Esophagus squamous epithelium (tissue), 5 donors: ENCODE measurements at regions not wholly inside any gene's neighbourhood (a gene's known extent, or its start where the extent isn't known, plus 50 kb on each side); places are given as distances from the start of the nearest gene placed in this dataset.

Source experiments
- DNase-seq: peaks from one replicate; lab custom pipeline; 2025; lab: John Stamatoyannopoulos, UW
- H3K27ac ChIP-seq, 4 donors: fragments of 200-600 bp; sonication (generic); one replicate each; pipeline ENCODE4 v1.5.1; 2016 to 2019; ENCODE audit warnings: mild to moderate bottlenecking in 1 of 4
- H3K27me3 ChIP-seq, 4 donors: fragments of 200-600 bp; sonication (generic); 1 replicate in 3 of 4; 2 replicates in 1 of 4; pipeline versions ENCODE4 v1.5.1 to v1.6.0; 2017 to 2021; ENCODE audit warnings: antibody characterized with exemption in 1 of 4
- H3K36me3 ChIP-seq, 3 donors: fragments of 200-600 bp; sonication (generic); one replicate each; pipeline ENCODE4 v1.5.1; 2016 to 2019
- H3K4me1 ChIP-seq, 3 donors: fragments of 200-600 bp; sonication (generic); one replicate each; pipeline ENCODE4 v1.5.1; 2017 to 2019
- H3K4me3 ChIP-seq, 4 donors: fragments of 200-600 bp; sonication (generic); 1 replicate in 3 of 4; 2 replicates in 1 of 4; pipeline ENCODE4 v1.5.1; 2016 to 2019; ENCODE audit warnings: mild to moderate bottlenecking in 2 of 4, moderate library complexity in 1 of 4
- H3K9me3 ChIP-seq, 3 donors: fragments of 200-600 bp; sonication (generic); one replicate each; pipeline ENCODE4 v1.5.1; 2016 to 2019
- POLR2A ChIP-seq, 4 donors: fragments of 450-650 bp; IDR thresholded peaks; one replicate each; pipeline ENCODE4 v1.6.1; 2017; ENCODE audit warnings: antibody characterized with exemption in 4 of 4, mild to moderate bottlenecking in 4 of 4, moderate library complexity in 3 of 4
- WGBS, 2 donors: methylation state at CpG; one replicate each; pipeline ENCODE4 v1.1.5; 2018; 5-methylcytosine and 5-hydroxymethylcytosine counted together
- intact Hi-C: fragments of 100-400 bp; cut with DNase I; formaldehyde crosslinking; loops from one replicate; pipeline ENCODE4 v1.15.0; 2022
- TF ChIP-seq, protein P1 (sequence below), 6 experiments: fragments of 450-650 bp in 4 of 6; fragments of 200-600 bp in 2 of 6; sonication (generic) in 2 of 6; IDR thresholded peaks; one replicate each; pipeline ENCODE4 v1.5.1; 2016 to 2019; ENCODE audit warnings: antibody characterized with exemption in 6 of 6, mild to moderate bottlenecking in 4 of 6, moderate library complexity in 4 of 6
- donor health status: DM: yes; HTN: yes; CAD: no.

GRCh38 chr1:67540025-67540732 is 110.0 kb upstream of the SERBP1 start:
- Histone ChIP-seq H3K27me3 (no peaks in the 10 kb centered on the region), H3K4me1 (peaks cover 0 to 18% (median 0%) of the 10 kb centered on the region in 3 donors), H3K4me3 (no peak overlapping the region), H3K9me3 (no peaks in the 10 kb centered on the region), H3K36me3 (no peaks in the 10 kb centered on the region), H3K27ac (no peak overlapping the region)
- intact Hi-C loops: no loop called here
- TF ChIP-seq, protein P1, sequence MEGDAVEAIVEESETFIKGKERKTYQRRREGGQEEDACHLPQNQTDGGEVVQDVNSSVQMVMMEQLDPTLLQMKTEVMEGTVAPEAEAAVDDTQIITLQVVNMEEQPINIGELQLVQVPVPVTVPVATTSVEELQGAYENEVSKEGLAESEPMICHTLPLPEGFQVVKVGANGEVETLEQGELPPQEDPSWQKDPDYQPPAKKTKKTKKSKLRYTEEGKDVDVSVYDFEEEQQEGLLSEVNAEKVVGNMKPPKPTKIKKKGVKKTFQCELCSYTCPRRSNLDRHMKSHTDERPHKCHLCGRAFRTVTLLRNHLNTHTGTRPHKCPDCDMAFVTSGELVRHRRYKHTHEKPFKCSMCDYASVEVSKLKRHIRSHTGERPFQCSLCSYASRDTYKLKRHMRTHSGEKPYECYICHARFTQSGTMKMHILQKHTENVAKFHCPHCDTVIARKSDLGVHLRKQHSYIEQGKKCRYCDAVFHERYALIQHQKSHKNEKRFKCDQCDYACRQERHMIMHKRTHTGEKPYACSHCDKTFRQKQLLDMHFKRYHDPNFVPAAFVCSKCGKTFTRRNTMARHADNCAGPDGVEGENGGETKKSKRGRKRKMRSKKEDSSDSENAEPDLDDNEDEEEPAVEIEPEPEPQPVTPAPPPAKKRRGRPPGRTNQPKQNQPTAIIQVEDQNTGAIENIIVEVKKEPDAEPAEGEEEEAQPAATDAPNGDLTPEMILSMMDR (IDR thresholded peaks at IDR 0.05): no peak
- TF ChIP-seq POLR2A (IDR thresholded peaks at IDR 0.05): no peak
- no peak for DNase-seq
- 88 to 91% methylated on average over 6 to 9 of the region's 9 CpGs for WGBS, 2 donors

- no peaks in the 10 kb centered on the region for H3K27me3 ChIP-seq
- H3K9me3 ChIP-seq: no peaks in the 10 kb centered on the region
- intact Hi-C loops: no loop called here
- no peaks in the 10 kb centered on the region for H3K36me3 ChIP-seq
- DNase-seq: no peak
- no peak for TF ChIP-seq POLR2A (IDR thresholded peaks at IDR 0.05)
- TF ChIP-seq, protein P1 (IDR thresholded peaks at IDR 0.05): no peak
- no peak overlapping the region for H3K4me3 ChIP-seq
- WGBS, 2 donors: 50 to 81% methylated on average over 1 of the region's 1 CpG
- H3K4me1 ChIP-seq: peaks cover 0 to 12% (median 0%) of the 10 kb centered on the region in 3 donors
- no peak overlapping the region for H3K27ac ChIP-seq
Observed at GRCh38 chr1:67540733-67541125, 110.5 kb upstream of the SERBP1 start.

DNA sequence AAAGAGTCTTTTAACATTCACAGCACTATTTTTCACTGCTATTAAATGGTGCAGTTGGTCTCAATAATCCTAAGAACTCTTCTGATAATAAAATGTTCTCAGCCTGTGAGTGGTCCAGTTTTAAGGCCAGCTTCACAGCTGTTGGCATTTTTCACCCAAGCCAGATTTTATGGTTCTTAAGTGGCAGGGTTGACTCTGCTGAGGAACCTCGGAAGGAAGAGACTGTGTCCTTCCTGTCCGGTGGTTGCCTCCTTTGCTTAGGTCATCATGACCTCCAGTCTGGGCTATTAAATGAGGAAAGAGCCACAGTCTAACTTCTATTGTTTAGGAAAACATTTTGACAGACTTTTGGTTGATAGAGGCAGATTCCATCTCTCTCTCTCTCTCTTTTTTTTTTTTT is 112.5 kb upstream of the SERBP1 start:
- H3K36me3 ChIP-seq: no peaks in the 10 kb centered on the region
- no peak for DNase-seq
- H3K9me3 ChIP-seq: no peaks in the 10 kb centered on the region
- H3K4me1 ChIP-seq: peaks cover 0 to 3% (median 0%) of the 10 kb centered on the region in 3 donors
- H3K27me3 ChIP-seq: no peaks in the 10 kb centered on the region
- TF ChIP-seq, protein P1 (IDR thresholded peaks at IDR 0.05): no peak
- no peak for TF ChIP-seq POLR2A (IDR thresholded peaks at IDR 0.05)
- H3K4me3 ChIP-seq: no peak overlapping the region
- intact Hi-C loops: no loop called here
- H3K27ac ChIP-seq: no peak overlapping the region
- 58% methylated on average over 2 of the region's 2 CpGs; no CpG with 5 or more reads in 1 of the 2 donors for WGBS, 2 donors

- Histone ChIP-seq H3K36me3 (no peaks in the 10 kb centered on the region), H3K4me3 (no peak overlapping the region), H3K9me3 (no peaks in the 10 kb centered on the region), H3K27me3 (no peaks in the 10 kb centered on the region), H3K27ac (no peak overlapping the region), H3K4me1 (no peaks in the 10 kb centered on the region)
- TF ChIP-seq POLR2A (IDR thresholded peaks at IDR 0.05): no peak
- TF ChIP-seq, protein P1 (IDR thresholded peaks at IDR 0.05): no peak
- intact Hi-C loops: no loop called here
- 77 to 94% methylated on average over 1 of the region's 1 CpG for WGBS, 2 donors
- no peak for DNase-seq
Observed at GRCh38 chr1:67544921-67545320, 114.7 kb upstream of the SERBP1 start.

DNA sequence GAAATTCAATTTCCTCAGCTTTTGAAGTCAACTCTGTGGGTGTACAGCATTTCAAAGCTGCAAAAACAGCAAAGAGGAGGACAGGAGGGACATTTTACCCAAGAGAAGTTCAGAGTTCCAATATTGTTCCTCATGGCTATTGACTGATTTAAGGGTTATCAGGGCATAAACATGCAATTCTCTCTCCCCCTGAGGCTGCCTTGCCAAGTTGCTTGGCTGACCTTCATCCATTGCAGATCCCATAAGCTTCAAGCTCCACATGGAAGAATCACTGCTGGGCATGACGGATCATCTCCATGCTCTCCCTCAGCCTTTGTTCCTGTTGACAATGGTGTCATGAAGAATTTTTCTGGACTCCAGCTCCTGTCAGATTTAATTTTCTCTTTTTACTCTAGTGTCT is 115.2 kb upstream of the SERBP1 start:
- WGBS, 2 donors: 90 to 100% methylated on average over 1 of the region's 1 CpG

More for the DNA sequence above, 115.2 kb upstream of the SERBP1 start:
- Histone ChIP-seq H3K9me3 (no peaks in the 10 kb centered on the region), H3K27me3 (no peaks in the 10 kb centered on the region), H3K36me3 (no peaks in the 10 kb centered on the region), H3K4me3 (no peak overlapping the region), H3K27ac (no peak overlapping the region), H3K4me1 (no peaks in the 10 kb centered on the region)
- DNase-seq: no peak
- TF ChIP-seq, protein P1 (IDR thresholded peaks at IDR 0.05): no peak
- TF ChIP-seq POLR2A (IDR thresholded peaks at IDR 0.05): no peak
- intact Hi-C loops: no loop called here
